GM12874 (cell line): ENCODE measurements at regions not wholly inside any gene's neighbourhood (a gene's known extent, or its start where the extent isn't known, plus 50 kb on each side); places are given as distances from the start of the nearest gene placed in this dataset.

Experiments used
- CTCF ChIP-seq: IDR thresholded peaks from 2 replicates; pipeline ENCODE4 v1.5.1; 2011; ENCODE audit warnings: low read depth, mild to moderate bottlenecking, control low read depth, low read length, moderate library complexity; ENCODE audit not compliant: insufficient read depth

GRCh38 chr5:34535433-34535832 is 120.7 kb upstream of the RAI14 start:
- no peak for TF ChIP-seq CTCF

GRCh38 chr5:34535944-34536623 is 120.0 kb upstream of the RAI14 start:
- no peak for TF ChIP-seq CTCF

DNA sequence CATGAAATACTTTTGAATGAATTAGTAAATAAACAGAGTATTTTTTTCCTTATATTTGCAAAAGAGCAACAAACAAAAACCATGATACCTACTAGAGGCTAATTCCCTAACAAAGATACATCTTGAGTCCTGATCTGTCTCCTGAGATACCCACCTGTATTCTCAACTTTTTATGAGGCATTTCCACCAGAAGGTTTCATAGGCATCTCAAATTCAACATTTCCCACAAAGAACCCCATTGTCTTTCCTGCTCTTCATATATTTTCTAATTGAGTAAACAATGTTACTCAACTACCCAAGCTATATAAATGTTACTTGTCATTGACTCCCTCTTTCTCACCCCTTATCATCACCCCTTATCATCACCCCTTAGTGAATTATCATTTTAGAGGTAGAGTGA is 119.4 kb upstream of the RAI14 start:
- TF ChIP-seq CTCF = no peak

DNA sequence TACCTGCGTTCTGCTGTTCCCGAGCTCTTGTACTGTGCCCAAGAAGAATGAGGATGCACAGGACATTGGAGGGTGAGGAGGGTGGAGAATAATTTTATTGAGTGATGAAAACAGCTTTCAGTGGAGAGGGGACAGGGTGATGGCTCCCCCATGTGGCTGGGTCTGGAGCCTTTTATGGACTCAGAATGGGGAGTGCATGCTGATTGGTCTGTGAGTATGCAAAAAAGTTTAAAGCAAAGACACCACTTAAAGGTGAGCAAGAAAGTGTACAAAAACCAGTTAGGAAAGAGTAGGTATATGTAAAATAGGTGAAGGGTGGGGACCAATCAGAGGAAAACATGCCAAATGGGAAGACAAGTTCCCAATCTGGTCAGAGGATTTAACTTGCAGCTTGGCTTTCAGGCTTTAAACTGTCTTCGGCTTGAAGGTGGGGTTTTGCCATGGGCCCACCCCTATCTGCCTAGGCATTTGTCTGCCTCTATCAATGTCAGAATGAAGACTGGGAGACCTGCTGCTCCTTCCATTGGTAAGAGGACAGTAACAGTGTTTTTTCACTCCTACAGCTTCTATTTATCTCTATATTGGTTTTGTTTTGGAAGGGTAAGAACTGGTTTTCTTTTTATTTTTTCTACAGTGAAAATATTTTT is 118.0 kb upstream of the RAI14 start:
- peak; percentile 15; the same call in 1 of the 2 replicates for TF ChIP-seq CTCF

- no peak for TF ChIP-seq CTCF
Measured at GRCh38 chr5:34539183-34539582, 116.9 kb upstream of the RAI14 start.

GRCh38 chr5:34541067-34541466 is 115.1 kb upstream of the RAI14 start:
- no peak for TF ChIP-seq CTCF

- no peak for TF ChIP-seq CTCF
Measured at GRCh38 chr5:34542818-34543217, 113.3 kb upstream of the RAI14 start.
